Common myeloid progenitor, CD34-positive (primary cell): ENCODE measurements at regions not wholly inside any gene's neighbourhood (a gene's known extent, or its start where the extent isn't known, plus 50 kb on each side); places are given as distances from the start of the nearest gene placed in this dataset.

Source experiments
- CTCF ChIA-PET: fragments of 350-600 bp; sonication (Branson Sonifier 250); formaldehyde crosslinking; loops from one replicate; lab custom pipeline; 2021; ENCODE audit warnings: antibody characterized with exemption; lab: Charles Lee
- POLR2A ChIA-PET: fragments of 350-600 bp; sonication (Branson Sonifier 250); formaldehyde crosslinking; loops from one replicate; lab custom pipeline; 2021; ENCODE audit warnings: antibody characterized with exemption; lab: Charles Lee
- DNase-seq, 3 donors: peaks; one replicate each; pipeline versions ENCODE4 v3.0.0 to v3.0.0-alpha.2; 2013
- H3K27ac ChIP-seq, 2 experiments: 1 replicate in 1 of 2; 2 replicates in 1 of 2; pipeline ENCODE4 v1.7.0; 2013; ENCODE audit warnings: inconsistent platforms in 2 of 2, low read length in 2 of 2, mild to moderate bottlenecking in 2 of 2, low read depth in 1 of 2, moderate library complexity in 1 of 2; ENCODE audit not compliant: severe bottlenecking in 2 of 2, insufficient read depth in 1 of 2, poor library complexity in 1 of 2
- H3K27me3 ChIP-seq, 5 experiments: replicated peaks in 2 of 5; 1 replicate in 3 of 5; 2 replicates in 2 of 5; pipeline versions ENCODE4 v1.6.1 to v1.7.0; 2013; ENCODE audit warnings: low read length in 4 of 5, mild to moderate bottlenecking in 2 of 5, moderate library complexity in 2 of 5, inconsistent platforms in 1 of 5; ENCODE audit not compliant: insufficient read depth in 5 of 5, control insufficient read depth in 4 of 5
- H3K36me3 ChIP-seq, 4 experiments: 1 replicate in 2 of 4; 2 replicates in 2 of 4; pipeline versions ENCODE4 v1.6.1 to v1.7.0; 2013; ENCODE audit warnings: low read length in 3 of 4, control low read depth in 1 of 4, mild to moderate bottlenecking in 1 of 4; ENCODE audit not compliant: control insufficient read depth in 4 of 4, insufficient read depth in 4 of 4
- H3K4me1 ChIP-seq, 4 experiments: 1 replicate in 3 of 4; 2 replicates in 1 of 4; pipeline versions ENCODE4 v1.6.1 to v1.7.1; 2013; ENCODE audit warnings: low read length in 3 of 4, mild to moderate bottlenecking in 3 of 4, control low read depth in 1 of 4, inconsistent platforms in 1 of 4, moderate library complexity in 1 of 4; ENCODE audit not compliant: control insufficient read depth in 4 of 4, insufficient read depth in 4 of 4; ENCODE audit errors: control extremely low read depth in 1 of 4
- H3K4me3 ChIP-seq, 7 experiments: 1 replicate in 4 of 7; 2 replicates in 3 of 7; pipeline versions ENCODE4 v1.5.1 to v1.7.0; 2013; ENCODE audit warnings: mild to moderate bottlenecking in 7 of 7, low read length in 6 of 7, moderate library complexity in 6 of 7, inconsistent platforms in 2 of 7, low read depth in 2 of 7, control low read depth in 1 of 7; ENCODE audit not compliant: insufficient read depth in 4 of 7, control insufficient read depth in 1 of 7; ENCODE audit errors: extremely low read depth in 1 of 7
- H3K9me3 ChIP-seq, 5 experiments: 1 replicate in 4 of 5; 2 replicates in 1 of 5; pipeline versions ENCODE4 v1.6.1 to v1.7.1; 2013; ENCODE audit warnings: low read length in 4 of 5, mild to moderate bottlenecking in 2 of 5, inconsistent platforms in 1 of 5, low read depth in 1 of 5, moderate library complexity in 1 of 5; ENCODE audit not compliant: control insufficient read depth in 4 of 5, insufficient read depth in 2 of 5; ENCODE audit errors: control extremely low read depth in 1 of 5
- WGBS: methylation state at CpG from one replicate; pipeline ENCODE4 v1.1.5; 2013; ENCODE audit not compliant: insufficient coverage; 5-methylcytosine and 5-hydroxymethylcytosine counted together

GRCh38 chr7:12939694-12940093, 252.3 kb downstream of the ARL4A start:
- over 99% methylated on average over 11 of the region's 11 CpGs for WGBS
- no peak overlapping the region for H3K27ac ChIP-seq
- POLR2A ChIA-PET = no interaction called here
- no peaks in the 10 kb centered on the region for H3K36me3 ChIP-seq
- DNase-seq = no peak
- peaks cover 0 to 7% (median 0%) of the 10 kb centered on the region in 5 experiments for H3K9me3 ChIP-seq
- H3K27me3 ChIP-seq = no peaks in the 10 kb centered on the region
- CTCF ChIA-PET = no interaction called here
- no peaks in the 10 kb centered on the region for H3K4me1 ChIP-seq
- no peak overlapping the region for H3K4me3 ChIP-seq

GRCh38 chr7:12941512-12941911, 254.1 kb downstream of the ARL4A start:
- CTCF ChIA-PET = no interaction called here
- 100% methylated on average over 4 of the region's 8 CpGs for WGBS
- no peaks in the 10 kb centered on the region for H3K27me3 ChIP-seq

GRCh38 chr7:12942609-12943008, 255.2 kb downstream of the ARL4A start:
- Histone ChIP-seq H3K4me3 (no peak overlapping the region), H3K27me3 (no peaks in the 10 kb centered on the region), H3K9me3 (peaks cover 0 to 7% (median 0%) of the 10 kb centered on the region in 5 experiments), H3K4me1 (no peaks in the 10 kb centered on the region), H3K27ac (no peak overlapping the region), H3K36me3 (no peaks in the 10 kb centered on the region)
- ChIA-PET CTCF (no interaction called here), POLR2A (no interaction called here)
- WGBS = 100% methylated on average over 1 of the region's 2 CpGs
- DNase-seq = no peak

More at GRCh38 chr7:12941512-12941911, 254.1 kb downstream of the ARL4A start:
- H3K4me3 ChIP-seq = no peak overlapping the region
- H3K27ac ChIP-seq = no peak overlapping the region
- POLR2A ChIA-PET = no interaction called here
- H3K9me3 ChIP-seq = peaks cover 0 to 7% (median 0%) of the 10 kb centered on the region in 5 experiments
- DNase-seq = no peak
- no peaks in the 10 kb centered on the region for H3K4me1 ChIP-seq
- no peaks in the 10 kb centered on the region for H3K36me3 ChIP-seq

- ChIA-PET POLR2A (no interaction called here), CTCF (no interaction called here)
- no peak for DNase-seq
- Histone ChIP-seq H3K9me3 (peaks cover 0 to 7% (median 0%) of the 10 kb centered on the region in 5 experiments), H3K4me3 (no peak overlapping the region), H3K27ac (no peak overlapping the region), H3K4me1 (no peaks in the 10 kb centered on the region), H3K27me3 (no peaks in the 10 kb centered on the region), H3K36me3 (no peaks in the 10 kb centered on the region)
- 100% methylated on average over 1 of the region's 2 CpGs for WGBS
Measured at GRCh38 chr7:12943781-12944180, 256.3 kb downstream of the ARL4A start.

GRCh38 chr7:12945901-12946300, 258.5 kb downstream of the ARL4A start:
- CTCF ChIA-PET = no interaction called here
- WGBS = 100% methylated on average over 1 of the region's 2 CpGs
- DNase-seq = no peak
- Histone ChIP-seq H3K9me3 (no peaks in the 10 kb centered on the region), H3K4me1 (no peaks in the 10 kb centered on the region), H3K4me3 (no peak overlapping the region), H3K36me3 (no peaks in the 10 kb centered on the region), H3K27me3 (no peaks in the 10 kb centered on the region), H3K27ac (no peak overlapping the region)
- POLR2A ChIA-PET = no interaction called here

- no CpG with 5 or more reads among the region's 5 CpGs for WGBS
- Histone ChIP-seq H3K27me3 (no peaks in the 10 kb centered on the region), H3K27ac (no peak overlapping the region), H3K9me3 (no peaks in the 10 kb centered on the region), H3K4me1 (no peaks in the 10 kb centered on the region), H3K4me3 (no peak overlapping the region), H3K36me3 (no peaks in the 10 kb centered on the region)
- DNase-seq = no peak
- ChIA-PET POLR2A (no interaction called here), CTCF (no interaction called here)
Measured at GRCh38 chr7:12947465-12947864, 260.0 kb downstream of the ARL4A start.

- DNase-seq = no peak
- no peak overlapping the region for H3K27ac ChIP-seq
- POLR2A ChIA-PET = no interaction called here
Measured at GRCh38 chr7:12949060-12949931, 261.9 kb downstream of the ARL4A start.

More at GRCh38 chr7:12949060-12949931, 261.9 kb downstream of the ARL4A start:
- 100% methylated on average over 1 of the region's 4 CpGs for WGBS
- Histone ChIP-seq H3K27me3 (no peaks in the 10 kb centered on the region), H3K36me3 (no peaks in the 10 kb centered on the region), H3K4me1 (no peaks in the 10 kb centered on the region), H3K4me3 (no peak overlapping the region), H3K9me3 (no peaks in the 10 kb centered on the region)
- CTCF ChIA-PET = no interaction called here
